Pulmonary artery endothelial cell (primary cell): ENCODE measurements at regions not wholly inside any gene's neighbourhood (a gene's known extent, or its start where the extent isn't known, plus 50 kb on each side); places are given as distances from the start of the nearest gene placed in this dataset.
"Not testable (repeated sequence)": the region's sequence is repeated elsewhere in the genome, so short reads cannot be mapped to it uniquely, and the experiment has no call there.

ENCODE experiments used
- DNase-seq: peaks from one replicate; pipeline ENCODE4 v3.0.0-alpha.2; 2011; ENCODE audit warnings: low read depth, low spot score

- no peak for DNase-seq
Measured at GRCh38 chr5:154547551-154547950, 69.5 kb upstream of the HAND1 start.

GRCh38 chr5:154546719-154547118 is 68.7 kb upstream of the HAND1 start:
- no peak for DNase-seq

DNA sequence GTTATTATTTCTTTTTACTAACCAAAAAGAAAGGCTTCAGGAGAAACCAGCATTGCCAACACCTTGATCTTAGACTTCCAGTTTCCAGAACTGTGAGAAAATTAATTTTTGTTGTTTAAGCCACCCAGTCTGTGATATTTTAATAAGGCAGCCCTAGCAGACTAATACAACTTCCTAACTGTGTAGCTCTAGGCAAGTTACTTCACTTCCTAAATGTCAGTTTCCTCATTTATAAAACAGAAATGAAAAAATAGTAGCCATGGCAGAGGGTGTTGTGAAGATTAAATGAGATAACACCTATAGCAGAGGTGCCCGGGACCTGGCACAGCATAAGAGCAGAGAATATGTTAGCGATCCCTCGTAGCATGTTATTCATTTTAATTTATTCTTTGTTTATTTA is 66.6 kb upstream of the HAND1 start:
- DNase-seq: no peak

GRCh38 chr5:154543380-154543779 is 65.4 kb upstream of the HAND1 start:
- DNase-seq: no peak

GRCh38 chr5:154542581-154542980 is 64.6 kb upstream of the HAND1 start:
- no peak for DNase-seq

DNA sequence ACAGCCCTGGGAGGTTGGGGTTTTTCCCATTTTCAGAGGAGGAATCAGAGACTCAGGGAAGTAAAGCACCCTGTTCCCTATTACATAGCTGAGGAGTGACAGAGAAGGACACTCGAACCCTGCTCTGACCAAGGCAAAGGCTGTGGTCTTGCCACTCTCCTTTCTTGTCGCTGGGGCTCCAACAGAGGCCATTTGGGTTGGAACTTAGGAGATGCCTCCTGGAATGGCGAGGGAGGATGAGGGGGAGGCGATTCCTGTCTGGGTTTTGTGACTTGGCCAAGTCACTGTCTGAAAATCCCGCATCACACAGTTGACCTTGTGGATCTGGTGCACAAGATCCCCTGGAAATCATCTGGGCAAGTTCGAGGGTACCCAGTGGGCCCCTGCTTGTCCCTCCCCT is 64.0 kb upstream of the HAND1 start:
- no peak for DNase-seq

DNA sequence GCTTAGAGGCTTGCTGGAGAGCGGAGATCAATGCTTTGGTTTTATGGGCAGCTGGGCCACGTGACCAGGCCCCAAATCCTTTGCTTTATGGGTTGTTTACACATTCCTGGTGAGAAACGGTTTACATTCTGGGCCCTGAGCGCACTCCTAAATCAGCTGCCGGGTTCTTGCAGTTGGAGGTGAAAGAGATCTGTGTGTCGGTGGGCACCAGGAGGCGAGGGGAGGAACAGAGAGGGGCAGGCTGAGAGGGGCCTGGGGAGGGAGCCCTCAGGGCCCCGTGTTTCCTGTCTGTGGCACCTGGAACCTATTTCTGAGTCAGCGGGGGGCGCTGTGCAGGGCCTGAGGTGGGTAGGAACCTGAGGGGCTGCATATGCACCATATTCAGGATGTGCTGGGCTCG is 63.5 kb upstream of the HAND1 start:
- DNase-seq: no peak

DNA sequence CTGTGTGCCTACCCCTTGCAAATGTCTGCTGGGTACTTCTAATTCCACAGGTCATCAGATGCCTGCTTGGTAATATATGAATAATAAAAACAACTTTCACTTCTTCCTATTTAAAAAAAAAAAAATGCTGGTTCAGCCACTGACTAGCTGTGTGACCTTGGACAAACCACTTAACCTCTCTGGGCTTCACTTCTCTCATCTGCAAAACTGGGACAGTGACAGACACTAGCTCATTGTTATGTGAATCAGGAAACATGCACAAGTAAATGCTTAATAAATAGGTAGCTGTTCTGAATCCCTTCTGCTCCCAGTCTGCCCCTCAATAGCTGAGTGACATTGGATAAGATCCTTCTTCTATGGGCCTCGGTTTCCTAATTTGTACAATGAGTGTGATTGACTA is 62.6 kb upstream of the HAND1 start:
- no peak for DNase-seq

GRCh38 chr5:154538492-154538891 is 60.5 kb upstream of the HAND1 start:
- no peak for DNase-seq

DNA sequence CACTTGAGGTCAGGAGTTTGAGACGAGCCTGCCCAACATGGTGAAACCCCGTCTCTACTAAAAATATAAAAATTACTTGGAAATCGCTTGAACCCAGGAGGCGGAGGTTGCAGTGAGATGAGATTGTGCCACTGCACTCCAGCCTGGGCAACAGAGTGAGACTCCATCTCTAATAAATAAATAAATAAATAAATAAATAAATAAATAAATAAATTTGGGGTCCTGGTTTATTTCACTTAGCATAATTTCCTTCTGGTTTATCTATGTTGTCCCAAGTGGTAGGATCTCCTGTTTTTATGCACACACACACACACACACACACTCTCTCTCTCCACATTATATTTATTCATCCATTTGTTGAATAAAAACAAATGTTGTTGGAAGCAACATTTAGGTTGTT is 58.4 kb upstream of the HAND1 start:
- not testable (repeated sequence) for DNase-seq

DNA sequence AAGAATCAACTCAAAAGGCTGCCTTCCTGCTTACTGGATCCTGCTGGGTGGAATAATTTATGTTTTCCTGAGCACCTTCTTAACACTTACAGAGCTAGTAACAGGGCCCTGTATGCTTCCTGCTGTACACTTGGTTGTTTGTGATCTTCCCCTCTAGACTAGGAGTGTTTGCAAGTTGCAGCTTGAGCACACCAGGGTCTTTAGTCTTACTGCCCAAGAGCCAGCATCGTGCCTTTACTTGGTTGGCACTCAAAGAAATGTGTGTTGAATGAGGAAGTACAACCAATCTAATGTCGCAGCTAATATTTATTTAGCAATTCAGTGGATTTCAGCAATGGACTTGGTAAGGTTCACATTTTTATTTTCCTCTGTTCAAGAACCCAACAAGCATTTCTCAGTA is 57.5 kb upstream of the HAND1 start:
- DNase-seq: no peak

DNA sequence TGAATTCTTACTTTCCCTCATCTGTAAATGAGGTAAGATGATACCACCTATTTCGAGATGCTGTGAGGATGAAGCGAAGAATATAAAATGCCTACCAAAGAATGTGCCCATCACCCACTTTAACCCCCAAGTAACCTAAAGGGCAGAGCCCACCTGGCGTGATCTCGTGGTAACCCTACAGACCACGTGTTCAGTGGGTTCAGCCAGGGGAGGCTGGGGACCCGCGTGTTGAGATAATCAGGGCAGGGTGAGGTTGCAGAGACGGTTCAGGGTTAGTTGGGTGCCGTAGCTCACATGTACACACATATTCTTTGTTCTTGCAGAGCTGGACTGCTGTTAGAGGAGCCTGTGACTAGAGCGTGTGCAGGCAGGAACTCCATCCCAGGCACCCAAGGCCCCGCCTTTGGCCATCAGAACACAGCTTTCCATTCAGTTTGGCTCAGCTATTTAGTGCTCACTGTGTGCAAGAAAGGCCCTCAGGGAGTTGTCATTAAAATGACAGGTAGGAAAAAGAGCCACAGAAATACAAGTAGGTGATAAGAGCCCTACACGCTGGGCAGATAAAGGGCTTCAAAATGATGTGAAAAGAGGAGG is 56.5 kb upstream of the HAND1 start:
- DNase-seq: no peak

GRCh38 chr5:154529282-154529681 is 51.3 kb upstream of the HAND1 start:
- DNase-seq: no peak

DNA sequence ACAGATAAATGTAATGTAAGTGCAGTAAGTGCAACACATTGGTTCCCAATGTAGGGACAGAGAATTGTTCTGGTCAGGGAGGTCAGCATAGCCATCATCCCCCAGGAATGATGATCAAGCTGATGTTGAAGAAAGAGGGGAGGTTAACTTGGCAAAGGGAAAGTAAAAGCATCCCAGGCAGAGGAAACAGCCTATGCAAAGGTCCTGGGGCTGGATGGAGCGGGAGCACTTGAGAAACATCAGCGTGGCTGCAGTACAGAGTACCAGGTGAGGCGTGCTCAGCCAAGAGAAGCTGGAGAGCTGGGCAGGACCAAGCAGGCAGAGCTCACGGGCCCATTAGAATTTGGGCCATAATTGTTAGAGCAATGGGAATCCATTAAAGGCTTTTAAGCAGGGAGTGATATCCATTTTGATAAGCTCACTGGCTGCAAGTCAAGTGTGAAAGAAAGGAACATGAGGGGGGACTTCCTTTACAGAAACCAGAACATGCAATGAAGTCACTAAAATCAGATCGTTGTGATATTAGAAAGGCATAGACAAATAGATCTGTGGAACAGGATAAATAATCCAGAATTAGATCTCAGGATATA is 50.1 kb upstream of the HAND1 start:
- DNase-seq: no peak
